ENCODE measurements at regions not wholly inside any gene's neighbourhood (a gene's known extent, or its start where the extent isn't known, plus 50 kb on each side); places are given as distances from the start of the nearest gene placed in this dataset.

GRCh38 chr1:244252211-244252610, 199.5 kb downstream of the ADSS2 start:
- no peak for DNase-seq (ENCODE audit: low spot score)
- Histone ChIP-seq H3K27ac (ENCODE audit: low read depth in 1 of 2, low read length in 2 of 2) (no peak overlapping the region), H3K36me3 (ENCODE audit: control insufficient read depth in 4 of 4, insufficient read depth in 3 of 4, low read depth in 1 of 4, low read length in 3 of 4) (no peaks in the 10 kb centered on the region), H3K9ac (ENCODE audit: low read depth in 1 of 2, low read length in 2 of 2) (no peak overlapping the region), H3K4me3 (ENCODE audit: low read depth in 1 of 3, low read length in 3 of 3) (no peak overlapping the region), H3K4me1 (ENCODE audit: control insufficient read depth in 4 of 4, insufficient read depth in 4 of 4, low read length in 3 of 4) (peaks cover 0 to 2% (median 0%) of the 10 kb centered on the region in 4 donors), H3K27me3 (ENCODE audit: control insufficient read depth in 4 of 4, insufficient read depth in 4 of 4, low read length in 3 of 4) (no peaks in the 10 kb centered on the region), H3K9me3 (ENCODE audit: control insufficient read depth in 4 of 4, low read length in 3 of 4) (no peaks in the 10 kb centered on the region)
- TF ChIP-seq, protein P1, sequence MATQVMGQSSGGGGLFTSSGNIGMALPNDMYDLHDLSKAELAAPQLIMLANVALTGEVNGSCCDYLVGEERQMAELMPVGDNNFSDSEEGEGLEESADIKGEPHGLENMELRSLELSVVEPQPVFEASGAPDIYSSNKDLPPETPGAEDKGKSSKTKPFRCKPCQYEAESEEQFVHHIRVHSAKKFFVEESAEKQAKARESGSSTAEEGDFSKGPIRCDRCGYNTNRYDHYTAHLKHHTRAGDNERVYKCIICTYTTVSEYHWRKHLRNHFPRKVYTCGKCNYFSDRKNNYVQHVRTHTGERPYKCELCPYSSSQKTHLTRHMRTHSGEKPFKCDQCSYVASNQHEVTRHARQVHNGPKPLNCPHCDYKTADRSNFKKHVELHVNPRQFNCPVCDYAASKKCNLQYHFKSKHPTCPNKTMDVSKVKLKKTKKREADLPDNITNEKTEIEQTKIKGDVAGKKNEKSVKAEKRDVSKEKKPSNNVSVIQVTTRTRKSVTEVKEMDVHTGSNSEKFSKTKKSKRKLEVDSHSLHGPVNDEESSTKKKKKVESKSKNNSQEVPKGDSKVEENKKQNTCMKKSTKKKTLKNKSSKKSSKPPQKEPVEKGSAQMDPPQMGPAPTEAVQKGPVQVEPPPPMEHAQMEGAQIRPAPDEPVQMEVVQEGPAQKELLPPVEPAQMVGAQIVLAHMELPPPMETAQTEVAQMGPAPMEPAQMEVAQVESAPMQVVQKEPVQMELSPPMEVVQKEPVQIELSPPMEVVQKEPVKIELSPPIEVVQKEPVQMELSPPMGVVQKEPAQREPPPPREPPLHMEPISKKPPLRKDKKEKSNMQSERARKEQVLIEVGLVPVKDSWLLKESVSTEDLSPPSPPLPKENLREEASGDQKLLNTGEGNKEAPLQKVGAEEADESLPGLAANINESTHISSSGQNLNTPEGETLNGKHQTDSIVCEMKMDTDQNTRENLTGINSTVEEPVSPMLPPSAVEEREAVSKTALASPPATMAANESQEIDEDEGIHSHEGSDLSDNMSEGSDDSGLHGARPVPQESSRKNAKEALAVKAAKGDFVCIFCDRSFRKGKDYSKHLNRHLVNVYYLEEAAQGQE (IDR thresholded peaks at IDR 0.05), result no peak
- no peak for TF ChIP-seq GABPA (IDR thresholded peaks at IDR 0.05 in 1 of 2, conservative IDR thresholded peaks at IDR 0.05 in 1 of 2)
- no peak for TF ChIP-seq RXRA (IDR thresholded peaks at IDR 0.05)
- no peak for TF ChIP-seq FOXA2 (IDR thresholded peaks at IDR 0.05)
- no peak for TF ChIP-seq NR2F2 (IDR thresholded peaks at IDR 0.05)
- no peak for TF ChIP-seq SP1 (IDR thresholded peaks at IDR 0.05)
- no peak for TF ChIP-seq CTCF (IDR thresholded peaks at IDR 0.05; ENCODE audit: low read depth, low read length, missing input control)
- TF ChIP-seq ATF3 (IDR thresholded peaks at IDR 0.05), result no peak
- TF ChIP-seq HNF4G (IDR thresholded peaks at IDR 0.05), result no peak
- TF ChIP-seq YY1 (IDR thresholded peaks at IDR 0.05), result no peak
- no peak for TF ChIP-seq FOXA1 (IDR thresholded peaks at IDR 0.05)
- no peak for TF ChIP-seq RAD21 (IDR thresholded peaks at IDR 0.05)
- no peak for TF ChIP-seq HNF4A (conservative IDR thresholded peaks at IDR 0.05)
- no peak for TF ChIP-seq ZBTB33 (IDR thresholded peaks at IDR 0.05)
- no peak for TF ChIP-seq EGR1 (IDR thresholded peaks at IDR 0.05; ENCODE audit: low read depth in 2 of 2)
- WGBS, result 92% methylated on average over 4 of the region's 4 CpGs

GRCh38 chr1:244254467-244254866, 197.2 kb downstream of the ADSS2 start:
- no peak overlapping the region for H3K27ac ChIP-seq (ENCODE audit: low read depth in 1 of 2, low read length in 2 of 2)
- H3K9ac ChIP-seq (ENCODE audit: low read depth in 1 of 2, low read length in 2 of 2), result no peak overlapping the region
- 76% methylated on average over 6 of the region's 6 CpGs for WGBS
- TF ChIP-seq FOXA1 (IDR thresholded peaks at IDR 0.05), result no peak
- TF ChIP-seq HNF4G (IDR thresholded peaks at IDR 0.05), result no peak
- no peak for TF ChIP-seq NR2F2 (IDR thresholded peaks at IDR 0.05)
- TF ChIP-seq SP1 (IDR thresholded peaks at IDR 0.05), result no peak
- TF ChIP-seq, protein P1 (IDR thresholded peaks at IDR 0.05), result no peak
- no peak for TF ChIP-seq GABPA (IDR thresholded peaks at IDR 0.05 in 1 of 2, conservative IDR thresholded peaks at IDR 0.05 in 1 of 2)
- TF ChIP-seq ATF3 (IDR thresholded peaks at IDR 0.05), result no peak
- TF ChIP-seq JUND (IDR thresholded peaks at IDR 0.05), result no peak
- no peak for TF ChIP-seq YY1 (IDR thresholded peaks at IDR 0.05)
- no peak for TF ChIP-seq FOXA2 (IDR thresholded peaks at IDR 0.05)
- no peak for TF ChIP-seq TAF1 (conservative IDR thresholded peaks at IDR 0.05)
- TF ChIP-seq EGR1 (IDR thresholded peaks at IDR 0.05; ENCODE audit: low read depth in 2 of 2), result no peak
- no peak for TF ChIP-seq ZBTB33 (IDR thresholded peaks at IDR 0.05)
- no peak for TF ChIP-seq RXRA (IDR thresholded peaks at IDR 0.05)
- DNase-seq (ENCODE audit: low spot score), result no peak
- H3K9me3 ChIP-seq (ENCODE audit: control insufficient read depth in 4 of 4, low read length in 3 of 4), result no peaks in the 10 kb centered on the region
- no peak overlapping the region for H3K4me3 ChIP-seq (ENCODE audit: low read depth in 1 of 3, low read length in 3 of 3)
- H3K4me1 ChIP-seq (ENCODE audit: control insufficient read depth in 4 of 4, insufficient read depth in 4 of 4, low read length in 3 of 4), result peaks cover 0 to 2% (median 0%) of the 10 kb centered on the region in 4 donors
- H3K36me3 ChIP-seq (ENCODE audit: control insufficient read depth in 4 of 4, insufficient read depth in 3 of 4, low read depth in 1 of 4, low read length in 3 of 4), result no peaks in the 10 kb centered on the region
- no peaks in the 10 kb centered on the region for H3K27me3 ChIP-seq (ENCODE audit: control insufficient read depth in 4 of 4, insufficient read depth in 4 of 4, low read length in 3 of 4)

Data from liver (tissue), 8 donors.